Loucy (cell line): ENCODE measurements at regions not wholly inside any gene's neighbourhood (a gene's known extent, or its start where the extent isn't known, plus 50 kb on each side); places are given as distances from the start of the nearest gene placed in this dataset.

Experiments used
- H2AFZ ChIP-seq: fragments of 200-600 bp; sonication (generic); 2 replicates; pipeline ENCODE4 v1.6.0; 2016; ENCODE audit warnings: antibody characterized with exemption, mild to moderate bottlenecking, low read length, moderate library complexity
- H3F3A ChIP-seq: fragments of 200-600 bp; 2 replicates; pipeline ENCODE4 v1.6.0; 2016; ENCODE audit warnings: antibody characterized with exemption, low read depth, mild to moderate bottlenecking
- H3K27me3 ChIP-seq: fragments of 200-600 bp; sonication (generic); 2 replicates; pipeline ENCODE4 v1.6.1; 2014; ENCODE audit warnings: low read length, mild to moderate bottlenecking; ENCODE audit not compliant: insufficient read depth, poor library complexity, severe bottlenecking
- H3K36me3 ChIP-seq: fragments of 200-600 bp; sonication (generic); 2 replicates; pipeline ENCODE4 v1.6.1; 2016; ENCODE audit warnings: low read length; ENCODE audit not compliant: insufficient read depth
- H3K4me1 ChIP-seq: fragments of 200-600 bp; sonication (generic); 2 replicates; pipeline ENCODE4 v1.5.1; 2014; ENCODE audit warnings: low read length, mild to moderate bottlenecking; ENCODE audit not compliant: insufficient read depth, poor library complexity, severe bottlenecking
- H3K4me2 ChIP-seq: fragments of 200-600 bp; sonication (generic); 2 replicates; pipeline ENCODE4 v1.6.0; 2014; ENCODE audit warnings: antibody characterized with exemption, low read length, low read depth, mild to moderate bottlenecking; ENCODE audit not compliant: poor library complexity, severe bottlenecking
- H3K4me3 ChIP-seq: fragments of 200-600 bp; sonication (generic); 2 replicates; pipeline ENCODE4 v1.5.1; 2014; ENCODE audit warnings: low read length, mild to moderate bottlenecking, mixed read lengths; ENCODE audit not compliant: poor library complexity, severe bottlenecking
- H3K79me2 ChIP-seq: fragments of 200-600 bp; sonication (generic); 2 replicates; pipeline ENCODE4 v1.6.1; 2014; ENCODE audit warnings: low read length; ENCODE audit not compliant: insufficient read depth
- H3K9ac ChIP-seq: fragments of 200-600 bp; sonication (generic); 2 replicates; pipeline ENCODE4 v1.6.0; 2014; ENCODE audit warnings: mild to moderate bottlenecking, low read depth, low read length, moderate library complexity; ENCODE audit not compliant: poor library complexity, severe bottlenecking
- H3K9me2 ChIP-seq: fragments of 200-600 bp; sonication (generic); replicated peaks from 2 replicates; pipeline ENCODE4 v1.6.1; 2016; ENCODE audit warnings: low read depth, low read length, mixed read lengths
- H3K9me3 ChIP-seq: fragments of 200-600 bp; sonication (generic); 2 replicates; pipeline ENCODE4 v1.6.1; 2014; ENCODE audit warnings: mild to moderate bottlenecking, antibody characterized with exemption, low read length, low read depth; ENCODE audit not compliant: insufficient read depth
- H4K20me1 ChIP-seq: fragments of 200-600 bp; sonication (generic); 2 replicates; pipeline ENCODE4 v1.6.0; 2014; ENCODE audit warnings: antibody characterized with exemption, low read length, mild to moderate bottlenecking; ENCODE audit not compliant: insufficient read depth, poor library complexity, severe bottlenecking
- EZH2phosphoT487 ChIP-seq: fragments of 200-600 bp; IDR thresholded peaks from 2 replicates; pipeline ENCODE4 v1.6.1; 2018; ENCODE audit warnings: antibody characterized with exemption, mild to moderate bottlenecking, moderate library complexity, borderline replicate concordance
- TF ChIP-seq, protein P1 (sequence below): fragments of 200-600 bp; sonication (generic); conservative IDR thresholded peaks from 2 replicates; pipeline ENCODE4 v1.5.1; 2014; ENCODE audit warnings: mild to moderate bottlenecking, antibody characterized with exemption, low read length

DNA sequence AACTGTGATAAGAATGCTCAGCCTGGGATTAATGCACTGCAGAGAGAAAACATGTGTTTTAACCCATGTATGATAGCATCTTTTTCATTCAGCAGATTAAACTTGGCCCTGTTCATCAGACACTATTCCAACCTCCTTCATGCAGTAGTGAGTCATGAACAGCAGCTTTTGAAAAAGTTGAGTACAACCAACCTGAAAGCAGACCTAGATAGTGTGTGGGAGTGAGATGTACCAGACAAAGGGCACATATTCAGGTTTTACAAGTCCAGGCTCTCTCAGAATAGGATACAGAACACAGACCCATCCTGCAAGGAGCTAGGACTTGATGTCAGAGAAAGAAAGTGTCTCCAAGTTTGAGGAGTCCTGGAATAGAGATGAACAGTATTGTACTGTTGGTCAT, 237.3 kb upstream of the STS start:
- no peak overlapping the region for H3K9ac ChIP-seq
- TF ChIP-seq, protein P1, sequence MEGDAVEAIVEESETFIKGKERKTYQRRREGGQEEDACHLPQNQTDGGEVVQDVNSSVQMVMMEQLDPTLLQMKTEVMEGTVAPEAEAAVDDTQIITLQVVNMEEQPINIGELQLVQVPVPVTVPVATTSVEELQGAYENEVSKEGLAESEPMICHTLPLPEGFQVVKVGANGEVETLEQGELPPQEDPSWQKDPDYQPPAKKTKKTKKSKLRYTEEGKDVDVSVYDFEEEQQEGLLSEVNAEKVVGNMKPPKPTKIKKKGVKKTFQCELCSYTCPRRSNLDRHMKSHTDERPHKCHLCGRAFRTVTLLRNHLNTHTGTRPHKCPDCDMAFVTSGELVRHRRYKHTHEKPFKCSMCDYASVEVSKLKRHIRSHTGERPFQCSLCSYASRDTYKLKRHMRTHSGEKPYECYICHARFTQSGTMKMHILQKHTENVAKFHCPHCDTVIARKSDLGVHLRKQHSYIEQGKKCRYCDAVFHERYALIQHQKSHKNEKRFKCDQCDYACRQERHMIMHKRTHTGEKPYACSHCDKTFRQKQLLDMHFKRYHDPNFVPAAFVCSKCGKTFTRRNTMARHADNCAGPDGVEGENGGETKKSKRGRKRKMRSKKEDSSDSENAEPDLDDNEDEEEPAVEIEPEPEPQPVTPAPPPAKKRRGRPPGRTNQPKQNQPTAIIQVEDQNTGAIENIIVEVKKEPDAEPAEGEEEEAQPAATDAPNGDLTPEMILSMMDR = no peak
- TF ChIP-seq EZH2phosphoT487 = no peak
- H3K36me3 ChIP-seq = no peaks in the 10 kb centered on the region
- no peaks in the 10 kb centered on the region for H4K20me1 ChIP-seq
- no peaks in the 10 kb centered on the region for H3K9me2 ChIP-seq
- no peak overlapping the region for H2AFZ ChIP-seq
- no peak overlapping the region for H3K4me2 ChIP-seq
- H3K79me2 ChIP-seq = no peaks in the 10 kb centered on the region
- H3F3A ChIP-seq = no peaks in the 10 kb centered on the region
- H3K9me3 ChIP-seq = no peaks in the 10 kb centered on the region
- H3K4me3 ChIP-seq = no peak overlapping the region
- H3K4me1 ChIP-seq = no peaks in the 10 kb centered on the region
- H3K27me3 ChIP-seq = no peaks in the 10 kb centered on the region

DNA sequence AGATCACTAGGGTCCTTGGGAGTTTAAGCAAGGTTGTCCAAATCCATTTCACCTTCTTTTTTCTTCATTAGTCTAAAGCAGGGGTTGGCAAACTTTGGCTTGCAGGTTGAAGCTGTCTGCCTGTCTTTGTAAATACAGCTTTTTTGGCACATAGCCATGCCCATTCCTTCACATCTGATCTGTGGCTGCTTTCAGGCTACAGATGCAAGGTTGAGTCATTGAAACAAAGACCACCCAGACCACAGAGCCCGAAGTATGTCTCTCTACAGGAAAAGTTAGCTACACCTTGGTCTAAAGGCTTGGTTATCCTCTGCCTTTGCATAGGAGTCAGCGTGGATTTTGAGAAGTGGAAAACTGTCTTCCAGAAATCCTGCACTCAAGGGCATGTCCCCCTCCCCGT, 238.1 kb upstream of the STS start:
- H3K9me2 ChIP-seq = no peaks in the 10 kb centered on the region
- TF ChIP-seq EZH2phosphoT487 = no peak
- TF ChIP-seq, protein P1 = no peak
- H3F3A ChIP-seq = no peaks in the 10 kb centered on the region
- H3K9me3 ChIP-seq = no peaks in the 10 kb centered on the region
- no peaks in the 10 kb centered on the region for H3K27me3 ChIP-seq
- H3K9ac ChIP-seq = no peak overlapping the region
- H3K36me3 ChIP-seq = no peaks in the 10 kb centered on the region
- H3K4me1 ChIP-seq = no peaks in the 10 kb centered on the region
- no peak overlapping the region for H3K4me3 ChIP-seq
- H2AFZ ChIP-seq = no peak overlapping the region
- H3K4me2 ChIP-seq = no peak overlapping the region
- no peaks in the 10 kb centered on the region for H4K20me1 ChIP-seq
- no peaks in the 10 kb centered on the region for H3K79me2 ChIP-seq

DNA sequence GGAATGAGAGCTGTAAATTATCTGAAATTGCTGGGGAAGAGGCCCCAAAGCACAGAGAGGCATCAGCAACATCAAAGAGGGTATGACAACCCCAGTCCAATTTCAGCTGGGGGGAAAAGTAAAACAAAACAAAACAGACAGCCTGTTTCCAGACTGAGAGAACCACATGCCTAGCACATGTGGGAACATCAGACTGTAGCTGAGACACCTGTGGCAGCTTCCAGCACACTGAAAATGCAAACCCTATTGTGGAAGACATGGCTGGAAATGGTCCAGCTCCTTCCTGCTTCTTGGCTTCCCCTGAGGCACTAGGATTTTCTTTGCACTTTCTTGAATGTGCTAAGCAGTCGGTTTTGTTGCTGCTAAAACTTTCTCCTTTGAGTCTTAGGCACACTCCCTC, 240.9 kb upstream of the STS start:
- Histone ChIP-seq H3K4me1 (no peaks in the 10 kb centered on the region), H3K4me2 (no peak overlapping the region), H3F3A (no peaks in the 10 kb centered on the region), H4K20me1 (no peaks in the 10 kb centered on the region), H3K79me2 (no peaks in the 10 kb centered on the region), H3K9ac (no peak overlapping the region), H3K9me3 (no peaks in the 10 kb centered on the region), H3K9me2 (no peaks in the 10 kb centered on the region), H3K36me3 (no peaks in the 10 kb centered on the region), H2AFZ (no peak overlapping the region), H3K27me3 (no peaks in the 10 kb centered on the region), H3K4me3 (no peak overlapping the region)
- TF ChIP-seq, protein P1 = no peak
- TF ChIP-seq EZH2phosphoT487 = no peak
